ENCODE measurements at regions not wholly inside any gene's neighbourhood (a gene's known extent, or its start where the extent isn't known, plus 50 kb on each side); places are given as distances from the start of the nearest gene placed in this dataset.
A peak's percentile ranks its signal among the peaks of the same experiment; 100 is the strongest.

DNA sequence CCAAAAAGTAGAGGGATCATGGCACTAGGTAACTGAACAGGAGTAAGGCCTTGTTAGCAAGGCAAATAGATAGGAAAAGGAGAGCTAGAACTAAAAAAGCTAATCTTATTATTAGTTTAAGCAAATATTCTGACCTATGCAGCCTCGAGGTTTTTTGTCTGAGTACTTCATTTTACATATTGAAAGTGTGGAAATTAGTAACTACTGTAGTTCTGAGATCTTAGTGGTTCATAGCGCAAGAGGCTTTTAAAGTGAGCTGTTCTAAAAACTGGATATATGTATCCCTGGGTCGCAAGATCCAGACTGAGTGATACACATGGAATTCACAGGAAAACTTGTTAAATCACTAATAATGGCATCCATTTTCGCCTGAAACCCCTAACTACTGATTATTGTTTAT lies 411.0 kb upstream of the SOX5 start:
- Mint-ChIP-seq H3K4me1 (peaks cover 45% of the 10 kb centered on the region), H3K9me3 (ENCODE audit: insufficient read depth) (no peaks in the 10 kb centered on the region), H3K4me3 (peak overlapping the region; percentile 85), H3K27me3 (no peaks in the 10 kb centered on the region), H3K27ac (peak overlapping the region; percentile 83)
- H3K36me3 ChIP-seq (replicated peaks in 1 of 2; ENCODE audit: control extremely low read depth in 1 of 2, control insufficient read depth in 1 of 2, extremely low read depth in 1 of 2, insufficient read depth in 2 of 2, low read length in 1 of 2) = no peaks in the 10 kb centered on the region
- H4K20me1 ChIP-seq (ENCODE audit: control insufficient read depth, insufficient read depth, low read length, poor library complexity, severe bottlenecking) = no peaks in the 10 kb centered on the region
- H3K79me2 ChIP-seq (ENCODE audit: control insufficient read depth, insufficient read depth, low read length) = peaks cover 4% of the 10 kb centered on the region
- ChIA-PET POLR2A (interaction anchor here (0.5 to 1.3 kb wide), 4 partner anchors 18 to 692 kb away, joined by 3 to 4 read pairs (median 4); a partner anchor contains a TSS), CTCF (interaction anchor here (0.8 to 3.5 kb wide), 21 partner anchors 8 to 1156 kb away, joined by 3 to 51 read pairs (median 4); no protein-coding TSS in a partner anchor)
- intact Hi-C loops (cut with micrococcal nuclease) = loop anchor here (1.0 to 5.0 kb wide), 5 partner anchors 56 to 419 kb away; no protein-coding TSS in a partner anchor
- H3K9ac ChIP-seq (ENCODE audit: low read length) = peak overlapping the region; percentile 50
- peak overlapping the region; percentile 25 for H2AFZ ChIP-seq (ENCODE audit: insufficient read depth, low read depth, low read length, poor library complexity, severe bottlenecking)
- H3K27ac ChIP-seq (ENCODE audit: low read length in 2 of 2) = peak overlapping the region; percentile 19 to 58
- TF ChIP-seq EZH2 (IDR thresholded peaks at IDR 0.05; ENCODE audit: borderline replicate concordance, insufficient read depth, low read depth, low read length, poor library complexity, severe bottlenecking) = no peak
- TF ChIP-seq, protein P1, sequence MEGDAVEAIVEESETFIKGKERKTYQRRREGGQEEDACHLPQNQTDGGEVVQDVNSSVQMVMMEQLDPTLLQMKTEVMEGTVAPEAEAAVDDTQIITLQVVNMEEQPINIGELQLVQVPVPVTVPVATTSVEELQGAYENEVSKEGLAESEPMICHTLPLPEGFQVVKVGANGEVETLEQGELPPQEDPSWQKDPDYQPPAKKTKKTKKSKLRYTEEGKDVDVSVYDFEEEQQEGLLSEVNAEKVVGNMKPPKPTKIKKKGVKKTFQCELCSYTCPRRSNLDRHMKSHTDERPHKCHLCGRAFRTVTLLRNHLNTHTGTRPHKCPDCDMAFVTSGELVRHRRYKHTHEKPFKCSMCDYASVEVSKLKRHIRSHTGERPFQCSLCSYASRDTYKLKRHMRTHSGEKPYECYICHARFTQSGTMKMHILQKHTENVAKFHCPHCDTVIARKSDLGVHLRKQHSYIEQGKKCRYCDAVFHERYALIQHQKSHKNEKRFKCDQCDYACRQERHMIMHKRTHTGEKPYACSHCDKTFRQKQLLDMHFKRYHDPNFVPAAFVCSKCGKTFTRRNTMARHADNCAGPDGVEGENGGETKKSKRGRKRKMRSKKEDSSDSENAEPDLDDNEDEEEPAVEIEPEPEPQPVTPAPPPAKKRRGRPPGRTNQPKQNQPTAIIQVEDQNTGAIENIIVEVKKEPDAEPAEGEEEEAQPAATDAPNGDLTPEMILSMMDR (IDR thresholded peaks at IDR 0.05) = no peak
- peak overlapping the region in 2 of 5 experiments; percentile 33 to 34 for H3K4me3 ChIP-seq (ENCODE audit: control extremely low read depth in 1 of 5, extremely low read depth in 1 of 5, insufficient read depth in 1 of 5, low read depth in 2 of 5, low read length in 4 of 5)
- no CpG with 5 or more reads among the region's 4 CpGs for WGBS (ENCODE audit: insufficient coverage)
- H3K27me3 ChIP-seq (replicated peaks in 1 of 4; ENCODE audit: control extremely low read depth in 1 of 4, control insufficient read depth in 3 of 4, insufficient read depth in 4 of 4, low read length in 3 of 4) = no peaks in the 10 kb centered on the region
- H3K4me1 ChIP-seq (ENCODE audit: control insufficient read depth in 2 of 2, insufficient read depth in 2 of 2, low read length in 2 of 2) = peaks cover 15 to 29% of the 10 kb centered on the region in 2 donors
- H3K9me3 ChIP-seq (ENCODE audit: control extremely low read depth in 1 of 3, control insufficient read depth in 2 of 3, insufficient read depth in 1 of 3, low read length in 2 of 3) = no peaks in the 10 kb centered on the region
- DNase-seq (no peak), ATAC-seq (ENCODE audit: low read depth) (no peak)
- H3K4me2 ChIP-seq (replicated peaks; ENCODE audit: low read depth, low read length, poor library complexity, severe bottlenecking) = peak overlapping the region; percentile 47

DNA sequence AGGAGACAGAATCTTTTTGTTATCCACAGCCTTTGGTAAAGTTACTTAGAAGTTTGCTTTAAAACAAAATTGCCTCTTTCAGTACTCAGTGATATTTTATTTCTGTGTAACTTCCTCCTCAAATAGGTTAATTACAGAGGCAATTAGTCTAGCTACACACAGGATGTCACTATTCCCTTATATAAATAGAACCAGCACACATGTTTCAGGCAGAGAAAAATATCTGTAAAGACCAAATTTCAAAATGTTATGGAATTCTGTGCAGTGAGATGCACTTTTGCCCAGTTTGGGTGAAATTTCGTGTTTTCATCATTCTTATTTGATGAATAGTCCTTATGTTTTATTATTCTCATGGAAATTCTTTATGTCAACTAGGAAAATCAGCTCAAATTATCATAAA lies 410.6 kb upstream of the SOX5 start:
- Mint-ChIP-seq H3K27ac (peak overlapping the region; percentile 39), H3K27me3 (no peaks in the 10 kb centered on the region), H3K9me3 (ENCODE audit: insufficient read depth) (no peaks in the 10 kb centered on the region), H3K4me3 (peak overlapping the region; percentile 85), H3K4me1 (peaks cover 45% of the 10 kb centered on the region)
- Histone ChIP-seq H3K27ac (ENCODE audit: low read length in 2 of 2) (peak overlapping the region in 1 of 2 donors; percentile 58), H3K79me2 (ENCODE audit: control insufficient read depth, insufficient read depth, low read length) (peaks cover 4% of the 10 kb centered on the region), H3K9ac (ENCODE audit: low read length) (peak overlapping the region; percentile 50), H3K4me2 (replicated peaks; ENCODE audit: low read depth, low read length, poor library complexity, severe bottlenecking) (peak overlapping the region; percentile 47), H3K27me3 (replicated peaks in 1 of 4; ENCODE audit: control extremely low read depth in 1 of 4, control insufficient read depth in 3 of 4, insufficient read depth in 4 of 4, low read length in 3 of 4) (no peaks in the 10 kb centered on the region), H4K20me1 (ENCODE audit: control insufficient read depth, insufficient read depth, low read length, poor library complexity, severe bottlenecking) (no peaks in the 10 kb centered on the region), H3K4me1 (ENCODE audit: control insufficient read depth in 2 of 2, insufficient read depth in 2 of 2, low read length in 2 of 2) (peaks cover 15 to 29% of the 10 kb centered on the region in 2 donors), H3K36me3 (replicated peaks in 1 of 2; ENCODE audit: control extremely low read depth in 1 of 2, control insufficient read depth in 1 of 2, extremely low read depth in 1 of 2, insufficient read depth in 2 of 2, low read length in 1 of 2) (no peaks in the 10 kb centered on the region), H3K9me3 (ENCODE audit: control extremely low read depth in 1 of 3, control insufficient read depth in 2 of 3, insufficient read depth in 1 of 3, low read length in 2 of 3) (no peaks in the 10 kb centered on the region), H2AFZ (ENCODE audit: insufficient read depth, low read depth, low read length, poor library complexity, severe bottlenecking) (no peak overlapping the region), H3K4me3 (ENCODE audit: control extremely low read depth in 1 of 5, extremely low read depth in 1 of 5, insufficient read depth in 1 of 5, low read depth in 2 of 5, low read length in 4 of 5) (peak overlapping the region in 1 of 5 experiments; percentile 34)
- intact Hi-C loops (cut with micrococcal nuclease) = loop anchor here (1.0 to 5.0 kb wide), 5 partner anchors 57 to 419 kb away; no protein-coding TSS in a partner anchor
- ATAC-seq (ENCODE audit: low read depth) (no peak), DNase-seq (peak; percentile 33)
- WGBS (ENCODE audit: insufficient coverage) = no CpG with 5 or more reads among the region's 1 CpG
- POLR2A ChIA-PET = interaction anchor here (0.6 to 1.3 kb wide), 2 partner anchors 18 to 23 kb away, joined by 4 read pairs; no protein-coding TSS in a partner anchor
- TF ChIP-seq, protein P1 (IDR thresholded peaks at IDR 0.05) = peak; percentile 37
- TF ChIP-seq EZH2 (IDR thresholded peaks at IDR 0.05; ENCODE audit: borderline replicate concordance, insufficient read depth, low read depth, low read length, poor library complexity, severe bottlenecking) = no peak
- CTCF ChIA-PET = interaction anchor here (0.7 to 3.5 kb wide), 22 partner anchors 8 to 1156 kb away, joined by 3 to 51 read pairs (median 4); no protein-coding TSS in a partner anchor
